Body of pancreas (tissue), 4 donors: ENCODE measurements at regions not wholly inside any gene's neighbourhood (a gene's known extent, or its start where the extent isn't known, plus 50 kb on each side); places are given as distances from the start of the nearest gene placed in this dataset.

Experiments
- ATAC-seq: fragments of 150-250 bp; one replicate; pipeline ENCODE4 v1.9.1; 2016
- DNase-seq, 4 donors: peaks; one replicate each; pipeline ENCODE4 v3.0.0-alpha.2; 2019
- H3K27ac ChIP-seq, 4 donors: fragments of 200-600 bp; sonication (generic); 1 replicate in 3 of 4; 2 replicates in 1 of 4; pipeline versions ENCODE4 v1.5.1 to v1.6.1; 2016 to 2019; ENCODE audit warnings: mild to moderate bottlenecking in 1 of 4, mixed read lengths in 1 of 4, moderate library complexity in 1 of 4
- H3K27me3 ChIP-seq, 2 donors: fragments of 200-600 bp; sonication (generic); one replicate each; pipeline ENCODE4 v1.6.0; 2016; ENCODE audit warnings: mild to moderate bottlenecking in 1 of 2
- H3K36me3 ChIP-seq, 2 donors: fragments of 200-600 bp; sonication (generic); replicated peaks in 1 of 2; 2 replicates each; pipeline ENCODE4 v1.5.1; 2016; ENCODE audit warnings: low read depth in 2 of 2; ENCODE audit not compliant: insufficient read depth in 1 of 2
- H3K4me1 ChIP-seq: fragments of 200-600 bp; sonication (generic); one replicate; pipeline ENCODE4 v1.6.0; 2016
- H3K4me3 ChIP-seq, 2 donors: fragments of 200-600 bp; sonication (generic); 1 replicate in 1 of 2; 2 replicates in 1 of 2; pipeline ENCODE4 v1.5.1; 2016 to 2019
- H3K9me3 ChIP-seq, 3 donors: fragments of 200-600 bp; sonication (generic); 1 replicate in 2 of 3; 2 replicates in 1 of 3; pipeline ENCODE4 v1.5.1; 2016
- POLR2A ChIP-seq, 3 donors: fragments of 450-650 bp; IDR thresholded peaks; one replicate each; pipeline ENCODE4 v1.6.1; 2016; ENCODE audit warnings: antibody characterized with exemption in 3 of 3, mild to moderate bottlenecking in 2 of 3
- WGBS, 2 donors: methylation state at CpG; one replicate each; pipeline ENCODE4 v1.1.5; 2017; 5-methylcytosine and 5-hydroxymethylcytosine counted together
- intact Hi-C: fragments of 100-400 bp; cut with DNase I; formaldehyde crosslinking; loops from one replicate; pipeline ENCODE4 v1.15.1; 2023
- TF ChIP-seq, protein P1 (sequence below), 7 experiments: fragments of 450-650 bp in 4 of 7; fragments of 200-600 bp in 3 of 7; sonication (generic) in 3 of 7; IDR thresholded peaks; one replicate each; pipeline ENCODE4 v1.5.1; 2016 to 2019; ENCODE audit warnings: antibody characterized with exemption in 7 of 7

DNA sequence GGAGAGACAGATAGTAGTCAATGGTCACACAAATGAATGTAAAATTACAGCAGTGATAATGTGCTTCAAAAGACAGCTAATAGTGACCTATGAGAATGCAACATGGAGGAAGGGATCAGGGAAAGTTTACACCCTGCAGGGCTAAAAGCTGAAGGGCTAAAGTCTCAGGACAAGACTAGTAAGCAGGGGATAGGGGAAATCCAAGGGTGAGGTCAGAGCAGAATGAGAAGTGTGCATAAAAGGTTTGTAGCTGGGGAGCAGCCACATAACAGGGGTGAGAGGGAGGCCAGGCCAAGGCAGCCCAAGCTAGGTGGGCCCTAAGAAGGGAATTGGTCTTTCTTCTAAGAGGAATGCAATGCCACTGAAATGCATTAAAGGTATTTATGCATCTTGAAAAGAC lies 746.3 kb downstream of the SATB2 start:
- ATAC-seq (no peak), DNase-seq (no peak)
- Histone ChIP-seq H3K9me3 (no peaks in the 10 kb centered on the region), H3K4me1 (no peaks in the 10 kb centered on the region), H3K4me3 (no peak overlapping the region), H3K27ac (no peak overlapping the region), H3K27me3 (no peaks in the 10 kb centered on the region), H3K36me3 (no peaks in the 10 kb centered on the region)
- intact Hi-C loops, result no loop called here
- TF ChIP-seq POLR2A (IDR thresholded peaks at IDR 0.05), result no peak
- TF ChIP-seq, protein P1, sequence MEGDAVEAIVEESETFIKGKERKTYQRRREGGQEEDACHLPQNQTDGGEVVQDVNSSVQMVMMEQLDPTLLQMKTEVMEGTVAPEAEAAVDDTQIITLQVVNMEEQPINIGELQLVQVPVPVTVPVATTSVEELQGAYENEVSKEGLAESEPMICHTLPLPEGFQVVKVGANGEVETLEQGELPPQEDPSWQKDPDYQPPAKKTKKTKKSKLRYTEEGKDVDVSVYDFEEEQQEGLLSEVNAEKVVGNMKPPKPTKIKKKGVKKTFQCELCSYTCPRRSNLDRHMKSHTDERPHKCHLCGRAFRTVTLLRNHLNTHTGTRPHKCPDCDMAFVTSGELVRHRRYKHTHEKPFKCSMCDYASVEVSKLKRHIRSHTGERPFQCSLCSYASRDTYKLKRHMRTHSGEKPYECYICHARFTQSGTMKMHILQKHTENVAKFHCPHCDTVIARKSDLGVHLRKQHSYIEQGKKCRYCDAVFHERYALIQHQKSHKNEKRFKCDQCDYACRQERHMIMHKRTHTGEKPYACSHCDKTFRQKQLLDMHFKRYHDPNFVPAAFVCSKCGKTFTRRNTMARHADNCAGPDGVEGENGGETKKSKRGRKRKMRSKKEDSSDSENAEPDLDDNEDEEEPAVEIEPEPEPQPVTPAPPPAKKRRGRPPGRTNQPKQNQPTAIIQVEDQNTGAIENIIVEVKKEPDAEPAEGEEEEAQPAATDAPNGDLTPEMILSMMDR (IDR thresholded peaks at IDR 0.05), result no peak

DNA sequence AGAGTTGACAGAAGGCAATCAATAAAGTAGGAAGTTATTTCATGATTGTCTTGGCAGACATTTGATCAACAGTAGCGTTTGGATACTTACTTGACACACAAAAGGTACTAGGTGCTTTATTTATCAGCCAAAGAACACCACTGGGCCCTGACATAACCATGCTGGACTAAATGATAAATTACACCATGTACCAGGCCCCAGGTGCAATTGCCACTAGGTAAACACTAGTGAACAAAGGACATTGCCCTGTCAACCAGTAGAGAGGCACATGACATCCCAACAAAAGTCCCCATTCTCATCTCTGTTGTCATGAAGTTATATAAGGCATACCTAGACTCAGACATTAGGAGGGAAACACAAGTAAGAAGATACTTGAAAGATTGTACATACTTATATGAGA lies 747.2 kb downstream of the SATB2 start:
- Histone ChIP-seq H3K36me3 (no peaks in the 10 kb centered on the region), H3K4me1 (no peaks in the 10 kb centered on the region), H3K9me3 (no peaks in the 10 kb centered on the region), H3K4me3 (no peak overlapping the region), H3K27ac (no peak overlapping the region), H3K27me3 (no peaks in the 10 kb centered on the region)
- 21 to 30% methylated on average over 1 of the region's 1 CpG for WGBS, 2 donors
- ATAC-seq, result no peak
- no peak for DNase-seq
- intact Hi-C loops, result no loop called here
- no peak for TF ChIP-seq POLR2A (IDR thresholded peaks at IDR 0.05)
- TF ChIP-seq, protein P1 (IDR thresholded peaks at IDR 0.05), result no peak

DNA sequence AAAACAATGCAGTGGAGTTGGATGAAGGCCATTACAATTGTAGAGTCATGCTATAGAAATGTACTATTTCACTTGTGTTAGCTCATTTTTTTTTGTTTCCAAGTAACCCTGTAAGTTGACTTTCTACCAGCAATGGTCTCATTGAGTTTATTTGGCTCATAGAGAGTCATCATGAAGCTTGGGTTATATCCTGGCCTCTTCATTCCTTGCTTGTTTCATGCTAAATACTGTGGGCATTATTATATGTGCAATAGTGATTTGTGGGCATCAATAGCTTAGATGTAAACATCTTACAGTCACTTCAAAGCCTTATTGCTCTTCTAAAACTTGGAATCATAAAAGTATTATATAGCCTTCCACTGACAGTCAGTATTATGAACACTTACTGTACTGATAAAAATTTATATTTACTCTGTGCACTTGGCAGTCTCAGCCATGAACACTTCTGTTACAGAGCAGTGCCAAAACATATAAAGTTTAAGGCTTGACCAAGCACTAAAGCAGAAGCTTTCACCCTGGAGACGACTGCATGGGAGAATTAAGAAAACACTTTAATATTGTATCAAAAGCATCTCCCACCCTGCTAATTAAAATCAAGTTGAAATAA lies 751.2 kb downstream of the SATB2 start:
- no peaks in the 10 kb centered on the region for H3K36me3 ChIP-seq
- H3K4me3 ChIP-seq, result no peak overlapping the region
- DNase-seq, result no peak
- no peaks in the 10 kb centered on the region for H3K9me3 ChIP-seq
- intact Hi-C loops, result no loop called here
- H3K27me3 ChIP-seq, result no peaks in the 10 kb centered on the region
- no peak overlapping the region for H3K27ac ChIP-seq
- TF ChIP-seq POLR2A (IDR thresholded peaks at IDR 0.05), result no peak
- TF ChIP-seq, protein P1 (IDR thresholded peaks at IDR 0.05), result no peak
- WGBS, 2 donors, result 46 to 57% methylated on average over 1 of the region's 1 CpG
- no peak for ATAC-seq
- no peaks in the 10 kb centered on the region for H3K4me1 ChIP-seq

DNA sequence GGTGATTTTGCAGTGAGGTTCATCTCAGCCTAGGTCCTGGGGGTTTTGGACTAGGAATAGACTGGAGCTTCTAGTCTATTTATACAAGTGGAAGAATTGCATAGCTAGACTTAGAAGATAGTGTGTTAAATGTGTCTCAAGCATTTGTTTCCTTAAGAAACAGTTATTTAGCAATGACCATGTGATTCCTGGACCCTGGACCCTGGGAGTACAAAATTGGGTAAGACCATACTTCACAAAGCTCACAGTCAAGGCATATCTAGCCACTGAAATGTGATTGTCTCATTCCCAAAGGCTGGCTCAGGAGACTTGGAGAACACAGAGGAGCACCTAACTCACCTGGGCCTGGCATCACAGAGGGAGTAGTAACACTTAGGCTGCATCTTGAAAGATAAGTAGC lies 754.5 kb downstream of the SATB2 start:
- H3K27ac ChIP-seq, result no peak overlapping the region
- no peaks in the 10 kb centered on the region for H3K4me1 ChIP-seq
- no peaks in the 10 kb centered on the region for H3K36me3 ChIP-seq
- intact Hi-C loops, result no loop called here
- no peaks in the 10 kb centered on the region for H3K9me3 ChIP-seq
- no peak overlapping the region for H3K4me3 ChIP-seq
- DNase-seq (no peak), ATAC-seq (no peak)
- no peaks in the 10 kb centered on the region for H3K27me3 ChIP-seq
- TF ChIP-seq, protein P1 (IDR thresholded peaks at IDR 0.05), result no peak
- no peak for TF ChIP-seq POLR2A (IDR thresholded peaks at IDR 0.05)

DNA sequence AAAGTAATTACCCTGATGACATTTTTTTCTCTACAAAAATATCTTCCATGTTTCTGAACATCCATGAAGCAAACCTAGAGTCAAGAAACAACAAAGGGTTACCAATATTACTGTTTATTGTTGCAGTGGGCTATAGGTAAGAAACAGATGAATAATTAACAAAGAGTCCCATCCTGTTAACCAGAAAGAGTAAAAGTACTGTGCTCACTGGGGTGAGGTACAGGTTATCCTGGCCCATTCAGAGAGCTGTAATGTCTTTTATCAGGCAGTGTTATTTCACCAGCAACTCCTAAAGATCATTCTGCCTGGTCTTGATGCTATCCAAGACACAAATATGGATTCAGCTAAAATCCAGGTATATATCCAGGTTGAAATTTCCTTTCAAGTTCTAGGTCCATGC lies 754.9 kb downstream of the SATB2 start:
- no peaks in the 10 kb centered on the region for H3K36me3 ChIP-seq
- H3K4me1 ChIP-seq, result no peaks in the 10 kb centered on the region
- H3K27me3 ChIP-seq, result no peaks in the 10 kb centered on the region
- H3K4me3 ChIP-seq, result no peak overlapping the region
- intact Hi-C loops, result no loop called here
- DNase-seq (no peak), ATAC-seq (no peak)
- no peak overlapping the region for H3K27ac ChIP-seq
- H3K9me3 ChIP-seq, result no peaks in the 10 kb centered on the region
- TF ChIP-seq, protein P1 (IDR thresholded peaks at IDR 0.05), result no peak
- TF ChIP-seq POLR2A (IDR thresholded peaks at IDR 0.05), result no peak
